Heart left ventricle (tissue), 16 donors: ENCODE measurements at regions not wholly inside any gene's neighbourhood (a gene's known extent, or its start where the extent isn't known, plus 50 kb on each side); places are given as distances from the start of the nearest gene placed in this dataset.

Experiments
- ATAC-seq, 4 donors: fragments of 200-7000 bp; cut with Tn5 transposase; one replicate each; pipeline ENCODE4 v1.9.1; 2020 to 2022; ENCODE audit warnings: moderate library complexity in 4 of 4, mild to moderate bottlenecking in 3 of 4, moderate number of reproducible peaks in 1 of 4
- DNase-seq, 5 donors: peaks; one replicate each; pipeline ENCODE4 v3.0.0-alpha.2; 2020
- H3K27ac ChIP-seq, 12 donors: fragments of 200-600 bp; sonication (generic) in 4 of 12; one replicate each; pipeline versions ENCODE4 v1.5.0 to v1.8.0; 2016 to 2022; ENCODE audit warnings: mild to moderate bottlenecking in 2 of 12
- H3K27me3 ChIP-seq, 9 donors: fragments of 200-600 bp; sonication (generic) in 2 of 9; one replicate each; pipeline versions ENCODE4 v1.5.1 to v1.8.0; 2016 to 2022; ENCODE audit warnings: mild to moderate bottlenecking in 3 of 9
- H3K36me3 ChIP-seq, 9 donors: fragments of 200-600 bp; sonication (generic) in 2 of 9; one replicate each; pipeline versions ENCODE4 v1.5.0 to v1.8.0; 2018 to 2022; ENCODE audit warnings: mild to moderate bottlenecking in 2 of 9
- H3K4me1 ChIP-seq, 12 donors: fragments of 200-600 bp; sonication (generic) in 4 of 12; one replicate each; pipeline versions ENCODE4 v1.5.0 to v1.8.0; 2016 to 2022; ENCODE audit warnings: mild to moderate bottlenecking in 3 of 12
- H3K4me3 ChIP-seq, 12 donors: fragments of 200-600 bp; sonication (generic) in 4 of 12; one replicate each; pipeline versions ENCODE4 v1.5.0 to v1.8.0; 2017 to 2022; ENCODE audit warnings: mild to moderate bottlenecking in 9 of 12, moderate library complexity in 4 of 12
- H3K9me3 ChIP-seq, 12 donors: fragments of 200-600 bp; sonication (generic) in 4 of 12; one replicate each; pipeline versions ENCODE4 v1.5.0 to v1.8.0; 2016 to 2022; ENCODE audit warnings: mild to moderate bottlenecking in 1 of 12
- CTCF ChIP-seq, 12 donors: fragments of 200-600 bp; sonication (generic) in 4 of 12; IDR thresholded peaks; one replicate each; pipeline versions ENCODE4 v1.5.0 to v1.8.0; 2018 to 2022; ENCODE audit warnings: antibody characterized with exemption in 12 of 12, mild to moderate bottlenecking in 5 of 12
- POLR2A ChIP-seq, 2 donors: fragments of 450-650 bp; IDR thresholded peaks; one replicate each; pipeline ENCODE4 v1.6.1; 2017; ENCODE audit warnings: antibody characterized with exemption in 2 of 2, mild to moderate bottlenecking in 2 of 2, moderate library complexity in 2 of 2
- WGBS, 4 donors: extraction: QIAGEN DNeasy Blood & Tissue Kit in 2 of 4; methylation state at CpG; one replicate each; pipeline versions ENCODE4 v1.1.5 to v1.1.7; 2013 to 2018; 5-methylcytosine and 5-hydroxymethylcytosine counted together
- intact Hi-C, 10 donors: fragments of 100-400 bp; cut with DNase I; formaldehyde crosslinking; loops; one replicate each; pipeline versions ENCODE4 v1.11.1 to v1.14.2; 2022
- donor health status: ischemic (EF 13 %, LVEDD 7.1; RV severe dilation, severe dysfunction).
- donor health status: healthy with polysubstance abuse.
- donor health status: DM: no; HTN: yes; CAD: no.
- donor health status: DM: no; HTN: no; CAD: no.
- donor health status: ischemic (EF 25% LVEDD 6.9; RV normal size, moderate dysfunction).
- donor health status: ischemic (EF 25% LVEDD 5.7; RV mildly dilated, moderate dysfunction).
- donor health status: healthy.
- donor health status: DM: yes; HTN: yes; CAD: no.
- donor health status: ischemic (EF 35%, LVEDD 5.7; RV mildly dilated, moderate dysfunction).
- donor health status: nonischemic (EF 11% LVEDD 7.7; RV severe dilation, severe dysfunction).
- donor health status: DM: yes; HTN: yes; CAD: no.
- donor health status: PGD.
- donor health status: ischemic (EF 29% LVEDD 5.4; RV normal size, mild dysfunction).
- donor health status: nonischemic (EF 23%, LVEDD 6.1; RV moderate dilation, normal function).

DNA sequence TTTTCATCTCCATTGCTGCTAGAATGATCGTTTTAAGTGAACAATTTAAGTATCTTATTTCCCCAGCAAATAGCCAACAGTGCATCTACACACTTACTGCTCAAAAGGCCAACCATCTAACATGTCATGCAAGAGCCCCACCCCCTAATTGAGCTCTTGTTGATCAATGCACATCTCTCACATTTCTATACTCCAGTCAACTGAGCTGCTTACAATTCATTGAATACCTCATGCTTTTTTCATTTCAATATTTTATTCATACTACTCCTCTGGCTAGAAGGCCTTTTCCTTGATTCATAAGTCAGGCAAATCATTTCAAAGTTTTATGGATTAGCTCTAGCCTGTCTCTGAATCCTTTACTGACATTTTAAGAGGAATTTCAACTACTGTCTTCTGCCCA is 79.0 kb upstream of the WDR17 start:
- Histone ChIP-seq H3K36me3 (no peaks in the 10 kb centered on the region), H3K4me3 (no peak overlapping the region), H3K4me1 (no peaks in the 10 kb centered on the region), H3K27me3 (peaks cover 0 to 6% (median 0%) of the 10 kb centered on the region in 9 donors), H3K27ac (no peak overlapping the region), H3K9me3 (no peaks in the 10 kb centered on the region)
- WGBS, 4 donors, result 64 to 69% (median 66%) methylated on average over 1 of the region's 1 CpG
- no peak for DNase-seq
- TF ChIP-seq CTCF (IDR thresholded peaks at IDR 0.05) (no peak), POLR2A (IDR thresholded peaks at IDR 0.05) (no peak)
- intact Hi-C loops, result no loop called here
- no peak for ATAC-seq

DNA sequence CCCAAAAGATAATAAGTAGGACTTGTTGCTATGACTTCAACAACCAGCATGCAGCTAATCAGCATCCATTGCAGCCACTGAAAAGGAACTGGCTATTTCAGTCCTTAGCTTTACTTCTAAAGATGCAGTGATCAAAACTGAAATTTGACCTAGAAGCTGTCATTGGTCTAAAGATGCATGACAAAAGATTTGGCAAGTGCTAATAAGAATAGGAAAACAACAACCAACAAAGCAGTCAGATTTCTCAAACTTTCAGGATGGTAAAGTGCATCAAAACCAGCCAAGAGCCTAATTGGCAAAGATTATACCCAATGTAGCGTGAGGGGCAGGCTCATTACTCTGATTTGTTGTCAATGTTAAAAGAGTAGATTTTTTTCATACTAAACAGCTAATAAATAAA is 77.1 kb upstream of the WDR17 start:
- H3K36me3 ChIP-seq, result no peaks in the 10 kb centered on the region
- TF ChIP-seq POLR2A (IDR thresholded peaks at IDR 0.05) (no peak), CTCF (IDR thresholded peaks at IDR 0.05) (no peak)
- no peak overlapping the region for H3K4me3 ChIP-seq
- H3K27me3 ChIP-seq, result peaks cover 0 to 6% (median 0%) of the 10 kb centered on the region in 9 donors
- no peaks in the 10 kb centered on the region for H3K9me3 ChIP-seq
- no peak for ATAC-seq
- H3K4me1 ChIP-seq, result no peaks in the 10 kb centered on the region
- intact Hi-C loops, result no loop called here
- H3K27ac ChIP-seq, result no peak overlapping the region
- DNase-seq, result no peak
- 79 to 84% (median 80%) methylated on average over 1 of the region's 1 CpG for WGBS, 4 donors

DNA sequence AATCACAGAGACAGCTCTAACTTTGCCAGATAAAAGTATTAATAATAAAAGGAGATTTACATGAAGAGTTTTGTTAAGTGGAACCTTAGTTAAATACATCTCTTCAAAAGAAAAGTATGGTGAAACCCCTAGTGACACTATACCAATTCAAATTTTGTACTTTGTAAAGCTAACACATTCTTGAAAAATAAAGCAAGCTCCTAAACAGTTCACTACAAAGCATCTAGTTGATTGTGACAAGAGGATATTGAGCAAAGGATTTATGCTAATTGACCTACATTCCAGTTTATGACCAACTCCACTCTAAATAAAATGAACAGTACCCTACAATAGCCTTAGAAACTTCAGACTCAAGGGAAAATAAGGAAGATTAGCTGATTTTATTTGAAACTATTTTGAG is 69.4 kb upstream of the WDR17 start:
- H3K27ac ChIP-seq, result no peak overlapping the region
- H3K9me3 ChIP-seq, result no peaks in the 10 kb centered on the region
- intact Hi-C loops, result no loop called here
- peaks cover 0 to 7% (median 0%) of the 10 kb centered on the region in 12 donors for H3K4me1 ChIP-seq
- H3K27me3 ChIP-seq, result peaks cover 0 to 14% (median 6%) of the 10 kb centered on the region in 9 donors
- DNase-seq, result no peak
- no peak for ATAC-seq
- TF ChIP-seq CTCF (IDR thresholded peaks at IDR 0.05) (no peak), POLR2A (IDR thresholded peaks at IDR 0.05) (no peak)
- H3K36me3 ChIP-seq, result no peaks in the 10 kb centered on the region
- no peak overlapping the region for H3K4me3 ChIP-seq

GRCh38 chr4:175997291-175997690 is 68.3 kb upstream of the WDR17 start:
- TF ChIP-seq POLR2A (IDR thresholded peaks at IDR 0.05) (no peak), CTCF (IDR thresholded peaks at IDR 0.05) (no peak)
- ATAC-seq (no peak), DNase-seq (no peak)
- no peak overlapping the region for H3K27ac ChIP-seq
- no peaks in the 10 kb centered on the region for H3K36me3 ChIP-seq
- H3K4me1 ChIP-seq, result peaks cover 0 to 18% (median 4%) of the 10 kb centered on the region in 12 donors
- H3K9me3 ChIP-seq, result no peaks in the 10 kb centered on the region
- intact Hi-C loops, result no loop called here
- 66 to 78% (median 68%) methylated on average over 2 of the region's 2 CpGs for WGBS, 4 donors
- peaks cover 2 to 25% (median 16%) of the 10 kb centered on the region in 9 donors for H3K27me3 ChIP-seq
- H3K4me3 ChIP-seq, result no peak overlapping the region
